ENCODE measurements at regions not wholly inside any gene's neighbourhood (a gene's known extent, or its start where the extent isn't known, plus 50 kb on each side); places are given as distances from the start of the nearest gene placed in this dataset.

DNA sequence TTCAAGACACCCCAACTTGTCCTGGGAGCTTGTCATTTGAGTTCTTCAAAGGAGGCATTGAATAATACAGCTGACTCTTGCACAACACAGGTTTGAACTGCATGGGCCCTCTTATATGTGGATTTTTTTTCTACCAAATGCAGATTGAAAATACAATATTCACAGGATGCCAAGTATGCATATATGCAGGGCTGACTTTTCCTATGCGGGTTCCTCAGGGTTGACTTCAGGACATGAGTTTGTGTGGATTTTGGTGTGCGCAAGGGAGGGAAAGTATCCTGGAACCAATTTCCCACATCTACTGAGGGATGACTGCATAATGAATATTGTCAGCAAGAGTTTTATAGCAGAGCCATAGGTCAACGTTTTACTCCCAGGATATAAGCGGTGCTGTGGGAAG, 70.0 kb upstream of the RALY start:
- TF ChIP-seq, protein P1, sequence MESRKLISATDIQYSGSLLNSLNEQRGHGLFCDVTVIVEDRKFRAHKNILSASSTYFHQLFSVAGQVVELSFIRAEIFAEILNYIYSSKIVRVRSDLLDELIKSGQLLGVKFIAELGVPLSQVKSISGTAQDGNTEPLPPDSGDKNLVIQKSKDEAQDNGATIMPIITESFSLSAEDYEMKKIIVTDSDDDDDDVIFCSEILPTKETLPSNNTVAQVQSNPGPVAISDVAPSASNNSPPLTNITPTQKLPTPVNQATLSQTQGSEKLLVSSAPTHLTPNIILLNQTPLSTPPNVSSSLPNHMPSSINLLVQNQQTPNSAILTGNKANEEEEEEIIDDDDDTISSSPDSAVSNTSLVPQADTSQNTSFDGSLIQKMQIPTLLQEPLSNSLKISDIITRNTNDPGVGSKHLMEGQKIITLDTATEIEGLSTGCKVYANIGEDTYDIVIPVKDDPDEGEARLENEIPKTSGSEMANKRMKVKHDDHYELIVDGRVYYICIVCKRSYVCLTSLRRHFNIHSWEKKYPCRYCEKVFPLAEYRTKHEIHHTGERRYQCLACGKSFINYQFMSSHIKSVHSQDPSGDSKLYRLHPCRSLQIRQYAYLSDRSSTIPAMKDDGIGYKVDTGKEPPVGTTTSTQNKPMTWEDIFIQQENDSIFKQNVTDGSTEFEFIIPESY (IDR thresholded peaks at IDR 0.05): no peak
- TF ChIP-seq, protein P2, sequence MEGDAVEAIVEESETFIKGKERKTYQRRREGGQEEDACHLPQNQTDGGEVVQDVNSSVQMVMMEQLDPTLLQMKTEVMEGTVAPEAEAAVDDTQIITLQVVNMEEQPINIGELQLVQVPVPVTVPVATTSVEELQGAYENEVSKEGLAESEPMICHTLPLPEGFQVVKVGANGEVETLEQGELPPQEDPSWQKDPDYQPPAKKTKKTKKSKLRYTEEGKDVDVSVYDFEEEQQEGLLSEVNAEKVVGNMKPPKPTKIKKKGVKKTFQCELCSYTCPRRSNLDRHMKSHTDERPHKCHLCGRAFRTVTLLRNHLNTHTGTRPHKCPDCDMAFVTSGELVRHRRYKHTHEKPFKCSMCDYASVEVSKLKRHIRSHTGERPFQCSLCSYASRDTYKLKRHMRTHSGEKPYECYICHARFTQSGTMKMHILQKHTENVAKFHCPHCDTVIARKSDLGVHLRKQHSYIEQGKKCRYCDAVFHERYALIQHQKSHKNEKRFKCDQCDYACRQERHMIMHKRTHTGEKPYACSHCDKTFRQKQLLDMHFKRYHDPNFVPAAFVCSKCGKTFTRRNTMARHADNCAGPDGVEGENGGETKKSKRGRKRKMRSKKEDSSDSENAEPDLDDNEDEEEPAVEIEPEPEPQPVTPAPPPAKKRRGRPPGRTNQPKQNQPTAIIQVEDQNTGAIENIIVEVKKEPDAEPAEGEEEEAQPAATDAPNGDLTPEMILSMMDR (IDR thresholded peaks at IDR 0.05; ENCODE audit: low read depth, low read length, missing input control): no peak
- TF ChIP-seq YY1 (IDR thresholded peaks at IDR 0.05) (no peak), RAD21 (IDR thresholded peaks at IDR 0.05) (no peak), RXRA (IDR thresholded peaks at IDR 0.05) (no peak), JUND (IDR thresholded peaks at IDR 0.05) (no peak), EGR1 (IDR thresholded peaks at IDR 0.05; ENCODE audit: low read depth in 2 of 2) (no peak), TAF1 (conservative IDR thresholded peaks at IDR 0.05) (no peak), FOXA2 (IDR thresholded peaks at IDR 0.05) (no peak), GABPA (IDR thresholded peaks at IDR 0.05 in 1 of 2, conservative IDR thresholded peaks at IDR 0.05 in 1 of 2) (no peak), FOXA1 (IDR thresholded peaks at IDR 0.05) (no peak)
- TF ChIP-seq, protein P3, sequence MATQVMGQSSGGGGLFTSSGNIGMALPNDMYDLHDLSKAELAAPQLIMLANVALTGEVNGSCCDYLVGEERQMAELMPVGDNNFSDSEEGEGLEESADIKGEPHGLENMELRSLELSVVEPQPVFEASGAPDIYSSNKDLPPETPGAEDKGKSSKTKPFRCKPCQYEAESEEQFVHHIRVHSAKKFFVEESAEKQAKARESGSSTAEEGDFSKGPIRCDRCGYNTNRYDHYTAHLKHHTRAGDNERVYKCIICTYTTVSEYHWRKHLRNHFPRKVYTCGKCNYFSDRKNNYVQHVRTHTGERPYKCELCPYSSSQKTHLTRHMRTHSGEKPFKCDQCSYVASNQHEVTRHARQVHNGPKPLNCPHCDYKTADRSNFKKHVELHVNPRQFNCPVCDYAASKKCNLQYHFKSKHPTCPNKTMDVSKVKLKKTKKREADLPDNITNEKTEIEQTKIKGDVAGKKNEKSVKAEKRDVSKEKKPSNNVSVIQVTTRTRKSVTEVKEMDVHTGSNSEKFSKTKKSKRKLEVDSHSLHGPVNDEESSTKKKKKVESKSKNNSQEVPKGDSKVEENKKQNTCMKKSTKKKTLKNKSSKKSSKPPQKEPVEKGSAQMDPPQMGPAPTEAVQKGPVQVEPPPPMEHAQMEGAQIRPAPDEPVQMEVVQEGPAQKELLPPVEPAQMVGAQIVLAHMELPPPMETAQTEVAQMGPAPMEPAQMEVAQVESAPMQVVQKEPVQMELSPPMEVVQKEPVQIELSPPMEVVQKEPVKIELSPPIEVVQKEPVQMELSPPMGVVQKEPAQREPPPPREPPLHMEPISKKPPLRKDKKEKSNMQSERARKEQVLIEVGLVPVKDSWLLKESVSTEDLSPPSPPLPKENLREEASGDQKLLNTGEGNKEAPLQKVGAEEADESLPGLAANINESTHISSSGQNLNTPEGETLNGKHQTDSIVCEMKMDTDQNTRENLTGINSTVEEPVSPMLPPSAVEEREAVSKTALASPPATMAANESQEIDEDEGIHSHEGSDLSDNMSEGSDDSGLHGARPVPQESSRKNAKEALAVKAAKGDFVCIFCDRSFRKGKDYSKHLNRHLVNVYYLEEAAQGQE (IDR thresholded peaks at IDR 0.05): no peak
- TF ChIP-seq, protein P4, sequence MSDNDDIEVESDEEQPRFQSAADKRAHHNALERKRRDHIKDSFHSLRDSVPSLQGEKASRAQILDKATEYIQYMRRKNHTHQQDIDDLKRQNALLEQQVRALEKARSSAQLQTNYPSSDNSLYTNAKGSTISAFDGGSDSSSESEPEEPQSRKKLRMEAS (IDR thresholded peaks at IDR 0.05): no peak

Data from liver (tissue), 3 donors.